Calu3 (cell line): ENCODE measurements at regions not wholly inside any gene's neighbourhood (a gene's known extent, or its start where the extent isn't known, plus 50 kb on each side); places are given as distances from the start of the nearest gene placed in this dataset.

Experiments
- BruUV-seq: library from RNA; stranded (reverse); fragments of 400-500 nt; replicated peaks from 2 replicates; lab custom pipeline; 2021; lab: Mats Ljungman, UMichigan
- CTCF ChIA-PET: fragments of 300-600 bp; sonication (Branson Sonifier 250); formaldehyde crosslinking; loops from one replicate; lab custom pipeline; 2022; ENCODE audit warnings: antibody characterized with exemption; lab: Charles Lee
- DNase-seq: peaks from one replicate; pipeline ENCODE4 v3.0.0; 2022
- H3K27ac Mint-ChIP-seq: one replicate; pipeline ENCODE4 v1.8.0; 2022; ENCODE audit warnings: mixed read lengths; ENCODE audit not compliant: unreplicated experiment
- H3K27me3 Mint-ChIP-seq: one replicate; pipeline ENCODE4 v1.8.0; 2022; ENCODE audit warnings: mixed read lengths; ENCODE audit not compliant: unreplicated experiment
- H3K36me3 Mint-ChIP-seq: one replicate; pipeline ENCODE4 v1.8.0; 2022; ENCODE audit warnings: mild to moderate bottlenecking, moderate library complexity, mixed read lengths; ENCODE audit not compliant: insufficient read depth, unreplicated experiment
- H3K4me1 Mint-ChIP-seq: one replicate; pipeline ENCODE4 v1.8.0; 2022; ENCODE audit warnings: mild to moderate bottlenecking, low read depth, mixed read lengths; ENCODE audit not compliant: unreplicated experiment
- H3K4me3 Mint-ChIP-seq: one replicate; pipeline ENCODE4 v1.8.0; 2022; ENCODE audit warnings: mild to moderate bottlenecking, low read depth, moderate library complexity, mixed read lengths; ENCODE audit not compliant: unreplicated experiment
- H3K9me3 Mint-ChIP-seq: one replicate; pipeline ENCODE4 v1.8.0; 2022; ENCODE audit warnings: low read depth, mixed read lengths; ENCODE audit not compliant: unreplicated experiment
- CTCF ChIP-seq: fragments of 200-600 bp; IDR thresholded peaks from one replicate; pipeline ENCODE4 v1.8.0; 2022; ENCODE audit warnings: antibody characterized with exemption; ENCODE audit not compliant: unreplicated experiment
- intact Hi-C: fragments of 100-400 bp; cut with micrococcal nuclease; formaldehyde crosslinking; loops from one replicate; pipeline ENCODE4 v1.10.0; 2022; ENCODE audit not compliant: unreplicated experiment

GRCh38 chr7:37541810-37542443 is 93.3 kb upstream of the ELMO1 start:
- Mint-ChIP-seq H3K36me3 (no peaks in the 10 kb centered on the region), H3K9me3 (peaks cover 9% of the 10 kb centered on the region), H3K4me1 (no peaks in the 10 kb centered on the region), H3K27me3 (peaks cover 18% of the 10 kb centered on the region), H3K27ac (no peak overlapping the region), H3K4me3 (no peak overlapping the region)
- CTCF ChIA-PET, result no interaction called here
- no peak for TF ChIP-seq CTCF
- intact Hi-C loops, result no loop called here
- no TSS peak for BruUV-seq
- DNase-seq, result no peak

GRCh38 chr7:37545619-37546534 is 97.2 kb upstream of the ELMO1 start:
- intact Hi-C loops, result no loop called here
- no peaks in the 10 kb centered on the region for H3K36me3 Mint-ChIP-seq
- no peak for DNase-seq
- peaks cover 14% of the 10 kb centered on the region for H3K9me3 Mint-ChIP-seq
- peaks cover 26% of the 10 kb centered on the region for H3K27me3 Mint-ChIP-seq
- CTCF ChIA-PET, result interaction anchor here (0.6 kb wide), 1 partner anchor 790 kb away, joined by 3 read pairs; no protein-coding TSS in a partner anchor
- BruUV-seq, result no TSS peak
- H3K27ac Mint-ChIP-seq, result no peak overlapping the region
- TF ChIP-seq CTCF, result no peak
- H3K4me1 Mint-ChIP-seq, result no peaks in the 10 kb centered on the region
- H3K4me3 Mint-ChIP-seq, result no peak overlapping the region

GRCh38 chr7:37546677-37547076 is 98.0 kb upstream of the ELMO1 start:
- Mint-ChIP-seq H3K36me3 (no peaks in the 10 kb centered on the region), H3K4me1 (no peaks in the 10 kb centered on the region), H3K9me3 (peaks cover 14% of the 10 kb centered on the region), H3K4me3 (no peak overlapping the region), H3K27me3 (peaks cover 22% of the 10 kb centered on the region), H3K27ac (no peak overlapping the region)
- no peak for TF ChIP-seq CTCF
- intact Hi-C loops, result no loop called here
- BruUV-seq, result no TSS peak
- CTCF ChIA-PET, result interaction anchor here (0.6 kb wide), 1 partner anchor 791 kb away, joined by 3 read pairs; no protein-coding TSS in a partner anchor
- DNase-seq, result no peak

- Mint-ChIP-seq H3K27me3 (peaks cover 13% of the 10 kb centered on the region), H3K27ac (no peak overlapping the region), H3K9me3 (peaks cover 6% of the 10 kb centered on the region), H3K4me3 (no peak overlapping the region), H3K36me3 (no peaks in the 10 kb centered on the region), H3K4me1 (no peaks in the 10 kb centered on the region)
- intact Hi-C loops, result no loop called here
- no peak for DNase-seq
- CTCF ChIA-PET, result no interaction called here
- no peak for TF ChIP-seq CTCF
- BruUV-seq, result no TSS peak
Measured at GRCh38 chr7:37549076-37549931, 100.6 kb upstream of the ELMO1 start.
